MM.1S (cell line): ENCODE measurements at regions not wholly inside any gene's neighbourhood (a gene's known extent, or its start where the extent isn't known, plus 50 kb on each side); places are given as distances from the start of the nearest gene placed in this dataset.

Experiments used
- DNase-seq: peaks from one replicate; pipeline ENCODE4 v3.0.0-alpha.2; 2015
- H2AFZ ChIP-seq: fragments of 300-600 bp; sonication (generic); 2 replicates; pipeline ENCODE4 v1.6.0; 2016; ENCODE audit warnings: antibody characterized with exemption, low read length
- H3F3A ChIP-seq: fragments of 300-600 bp; sonication (generic); 2 replicates; pipeline ENCODE4 v1.6.1; 2016; ENCODE audit warnings: mild to moderate bottlenecking, antibody characterized with exemption, low read length, moderate library complexity, mixed read lengths; ENCODE audit not compliant: insufficient read depth
- H3K27ac ChIP-seq: fragments of 300-600 bp; sonication (generic); 2 replicates; pipeline ENCODE4 v1.5.1; 2016; ENCODE audit warnings: mild to moderate bottlenecking, low read length
- H3K27me3 ChIP-seq: fragments of 300-600 bp; sonication (generic); replicated peaks from 2 replicates; pipeline ENCODE4 v1.6.0; 2016; ENCODE audit warnings: low read length; ENCODE audit not compliant: insufficient read depth
- H3K36me3 ChIP-seq: fragments of 300-600 bp; sonication (generic); replicated peaks from 2 replicates; pipeline ENCODE4 v1.6.1; 2016; ENCODE audit warnings: mild to moderate bottlenecking, low read length, mixed read lengths; ENCODE audit not compliant: insufficient read depth
- H3K4me1 ChIP-seq: fragments of 300-600 bp; sonication (generic); 2 replicates; pipeline ENCODE4 v1.6.1; 2016; ENCODE audit warnings: low read length, mixed read lengths
- H3K4me2 ChIP-seq: fragments of 300-600 bp; sonication (generic); 2 replicates; pipeline ENCODE4 v1.6.0; 2016; ENCODE audit warnings: low read depth, low read length
- H3K4me3 ChIP-seq: fragments of 300-600 bp; sonication (generic); 2 replicates; pipeline ENCODE4 v1.5.1; 2016; ENCODE audit warnings: low read length, mixed read lengths
- H3K79me2 ChIP-seq: fragments of 300-600 bp; sonication (generic); 2 replicates; pipeline ENCODE4 v1.6.1; 2016; ENCODE audit warnings: mixed run types, low read length, mixed read lengths
- H3K9ac ChIP-seq: fragments of 300-600 bp; sonication (generic); 2 replicates; pipeline ENCODE4 v1.6.1; 2016; ENCODE audit warnings: low read length, mixed read lengths
- H3K9me2 ChIP-seq: fragments of 300-600 bp; sonication (generic); replicated peaks from 2 replicates; pipeline ENCODE4 v1.6.1; 2016; ENCODE audit warnings: mild to moderate bottlenecking, low read length, mixed read lengths; ENCODE audit not compliant: insufficient read depth
- H3K9me3 ChIP-seq: fragments of 300-600 bp; sonication (generic); replicated peaks from 2 replicates; pipeline ENCODE4 v1.6.1; 2016; ENCODE audit warnings: mild to moderate bottlenecking, low read length, mixed read lengths; ENCODE audit not compliant: insufficient read depth
- H4K20me1 ChIP-seq: fragments of 300-600 bp; sonication (generic); 2 replicates; pipeline ENCODE4 v1.6.1; 2016; ENCODE audit warnings: mild to moderate bottlenecking, low read length, moderate library complexity, mixed read lengths; ENCODE audit not compliant: insufficient read depth
- CTCF ChIP-seq: fragments of 300-600 bp; sonication (generic); IDR thresholded peaks from 2 replicates; pipeline ENCODE4 v1.5.1; 2016; ENCODE audit warnings: antibody characterized with exemption, low read length, mixed read lengths
- EZH2 ChIP-seq: fragments of 300-600 bp; sonication (generic); optimal IDR thresholded peaks from 2 replicates; pipeline ENCODE3; 2017; ENCODE audit warnings: low read depth, mild to moderate bottlenecking, antibody characterized with exemption, low read length, mixed read lengths
- EZH2phosphoT487 ChIP-seq: fragments of 300-600 bp; sonication (generic); IDR thresholded peaks from 2 replicates; pipeline ENCODE4 v1.6.1; 2018; ENCODE audit warnings: antibody characterized with exemption, low read length

- Histone ChIP-seq H3K4me2 (no peak overlapping the region), H3K4me3 (no peak overlapping the region), H3K9me2 (no peaks in the 10 kb centered on the region), H3K27me3 (no peaks in the 10 kb centered on the region), H3F3A (no peaks in the 10 kb centered on the region), H3K27ac (no peak overlapping the region), H3K79me2 (no peaks in the 10 kb centered on the region), H3K36me3 (no peaks in the 10 kb centered on the region), H2AFZ (no peak overlapping the region), H3K9ac (no peak overlapping the region), H3K9me3 (no peaks in the 10 kb centered on the region), H4K20me1 (no peaks in the 10 kb centered on the region), H3K4me1 (no peaks in the 10 kb centered on the region)
- DNase-seq: no peak
- TF ChIP-seq CTCF (no peak), EZH2 (no peak), EZH2phosphoT487 (no peak)
Measured at GRCh38 chr21:28635541-28635940, 357.1 kb downstream of the LTN1 start.

- no peaks in the 10 kb centered on the region for H3K36me3 ChIP-seq
- H3K4me3 ChIP-seq: no peak overlapping the region
- no peak for DNase-seq
- H2AFZ ChIP-seq: no peak overlapping the region
- no peak overlapping the region for H3K9ac ChIP-seq
- H4K20me1 ChIP-seq: no peaks in the 10 kb centered on the region
- TF ChIP-seq EZH2 (no peak), EZH2phosphoT487 (no peak), CTCF (no peak)
- H3K27ac ChIP-seq: no peak overlapping the region
- H3K9me3 ChIP-seq: no peaks in the 10 kb centered on the region
- H3K27me3 ChIP-seq: no peaks in the 10 kb centered on the region
- H3K9me2 ChIP-seq: no peaks in the 10 kb centered on the region
- no peaks in the 10 kb centered on the region for H3K4me1 ChIP-seq
- H3K4me2 ChIP-seq: no peak overlapping the region
- no peaks in the 10 kb centered on the region for H3F3A ChIP-seq
- H3K79me2 ChIP-seq: no peaks in the 10 kb centered on the region
Measured at GRCh38 chr21:28633839-28634555, 358.7 kb downstream of the LTN1 start.

- Histone ChIP-seq H3K4me3 (no peak overlapping the region), H3K27ac (no peak overlapping the region), H3K79me2 (no peaks in the 10 kb centered on the region), H3K36me3 (no peaks in the 10 kb centered on the region), H3K9me3 (no peaks in the 10 kb centered on the region), H4K20me1 (no peaks in the 10 kb centered on the region), H3K4me1 (no peaks in the 10 kb centered on the region), H3K9me2 (no peaks in the 10 kb centered on the region), H3K4me2 (no peak overlapping the region), H3K27me3 (no peaks in the 10 kb centered on the region), H2AFZ (no peak overlapping the region), H3F3A (no peaks in the 10 kb centered on the region), H3K9ac (no peak overlapping the region)
- TF ChIP-seq EZH2phosphoT487: no peak
- no peak for TF ChIP-seq EZH2
- no peak for TF ChIP-seq CTCF
- DNase-seq: no peak
Measured at GRCh38 chr21:28632755-28633408, 359.8 kb downstream of the LTN1 start.
